Adrenal gland (tissue), 5 donors: ENCODE measurements at regions not wholly inside any gene's neighbourhood (a gene's known extent, or its start where the extent isn't known, plus 50 kb on each side); places are given as distances from the start of the nearest gene placed in this dataset.

Source experiments
- CTCF ChIP-seq, 6 experiments: fragments of 450-650 bp in 4 of 6; fragments of 200-600 bp in 2 of 6; sonication (generic) in 1 of 6; IDR thresholded peaks; 1 replicate in 5 of 6; 2 replicates in 1 of 6; pipeline versions ENCODE4 v1.5.1 to v1.8.0; 2016 to 2021; ENCODE audit warnings: antibody characterized with exemption in 6 of 6, mild to moderate bottlenecking in 2 of 6, moderate library complexity in 1 of 6
- POLR2A ChIP-seq, 2 donors: fragments of 450-650 bp; IDR thresholded peaks; one replicate each; pipeline ENCODE4 v1.6.1; 2017; ENCODE audit warnings: antibody characterized with exemption in 2 of 2, mild to moderate bottlenecking in 2 of 2, moderate library complexity in 1 of 2
- donor health status: DM: no; HTN: no; CAD: no.

GRCh38 chr12:91261820-91262676 is 79.4 kb upstream of the DCN start:
- TF ChIP-seq CTCF (IDR thresholded peaks at IDR 0.05) (no peak), POLR2A (IDR thresholded peaks at IDR 0.05) (no peak)
